Subcutaneous abdominal adipose tissue (tissue), 5 donors: ENCODE measurements at regions not wholly inside any gene's neighbourhood (a gene's known extent, or its start where the extent isn't known, plus 50 kb on each side); places are given as distances from the start of the nearest gene placed in this dataset.
"Not testable (repeated sequence)": the region's sequence is repeated elsewhere in the genome, so short reads cannot be mapped to it uniquely, and the experiment has no call there.

Experiments
- H3K27ac ChIP-seq: one replicate; pipeline ENCODE4 v1.7.0; 2013; ENCODE audit warnings: low read depth, mild to moderate bottlenecking, inconsistent platforms, low read length, moderate library complexity
- H3K27me3 ChIP-seq, 5 donors: one replicate each; pipeline ENCODE4 v1.7.0; 2013; ENCODE audit warnings: low read length in 5 of 5, inconsistent platforms in 1 of 5; ENCODE audit not compliant: control insufficient read depth in 5 of 5, insufficient read depth in 4 of 5
- H3K36me3 ChIP-seq, 5 donors: one replicate each; pipeline ENCODE4 v1.7.0; 2013; ENCODE audit warnings: low read length in 5 of 5; ENCODE audit not compliant: control insufficient read depth in 5 of 5, insufficient read depth in 5 of 5
- H3K4me1 ChIP-seq, 5 donors: one replicate each; pipeline ENCODE4 v1.7.0; 2013; ENCODE audit warnings: low read length in 5 of 5, mild to moderate bottlenecking in 3 of 5, moderate library complexity in 1 of 5; ENCODE audit not compliant: control insufficient read depth in 5 of 5, insufficient read depth in 5 of 5
- H3K4me3 ChIP-seq, 5 donors: one replicate each; pipeline ENCODE4 v1.7.0; 2013; ENCODE audit warnings: low read length in 5 of 5, low read depth in 1 of 5
- H3K9ac ChIP-seq, 5 donors: one replicate each; pipeline ENCODE4 v1.7.0; 2013; ENCODE audit warnings: low read length in 5 of 5, mild to moderate bottlenecking in 4 of 5, moderate library complexity in 3 of 5
- H3K9me3 ChIP-seq, 5 donors: one replicate each; pipeline ENCODE4 v1.7.0; 2013; ENCODE audit warnings: low read length in 5 of 5; ENCODE audit not compliant: control insufficient read depth in 5 of 5
- donor health status: healthy.
- donor health status: healthy.
- donor health status: healthy.
- donor health status: healthy.
- donor health status: healthy.

DNA sequence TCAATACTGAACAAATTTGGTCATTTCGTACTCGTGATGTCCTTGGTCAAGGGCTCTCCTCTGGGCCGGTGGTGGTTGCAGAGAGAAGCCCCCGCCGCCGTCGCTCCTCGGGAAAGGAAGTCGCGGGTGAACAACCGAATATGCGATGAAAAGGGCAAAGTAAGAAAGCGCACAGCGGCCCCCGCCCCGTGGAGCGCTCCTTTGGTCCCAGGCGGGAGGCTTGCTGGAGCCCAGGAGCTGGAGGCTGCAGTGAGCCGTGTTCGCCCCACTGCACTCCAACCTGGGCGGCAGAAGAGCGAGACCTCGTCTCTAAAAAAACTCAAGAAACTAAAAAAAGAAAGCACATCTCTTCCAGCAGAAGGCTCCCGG is 108.4 kb upstream of the LARP1 start:
- no peaks in the 10 kb centered on the region for H3K36me3 ChIP-seq
- H3K9me3 ChIP-seq: peaks cover 0 to 3% (median 0%) of the 10 kb centered on the region in 5 donors
- no peaks in the 10 kb centered on the region for H3K27me3 ChIP-seq
- peaks cover 4 to 22% (median 20%) of the 10 kb centered on the region in 5 donors for H3K4me1 ChIP-seq
- H3K9ac ChIP-seq: peak overlapping the region in 2 of 5 donors; percentile 37 to 61
- H3K27ac ChIP-seq: peak overlapping the region; percentile 37
- H3K4me3 ChIP-seq: peak overlapping the region; percentile 44 to 56 (median 50)

- peaks cover 4 to 22% (median 20%) of the 10 kb centered on the region in 5 donors for H3K4me1 ChIP-seq
- no peaks in the 10 kb centered on the region for H3K27me3 ChIP-seq
- no peaks in the 10 kb centered on the region for H3K36me3 ChIP-seq
- H3K27ac ChIP-seq: no peak overlapping the region
- no peak overlapping the region for H3K4me3 ChIP-seq
- H3K9ac ChIP-seq: no peak overlapping the region
- peaks cover 0 to 3% (median 0%) of the 10 kb centered on the region in 5 donors for H3K9me3 ChIP-seq
These were observed 110.3 kb upstream of the LARP1 start for GRCh38 chr5:154644745-154645411.

DNA sequence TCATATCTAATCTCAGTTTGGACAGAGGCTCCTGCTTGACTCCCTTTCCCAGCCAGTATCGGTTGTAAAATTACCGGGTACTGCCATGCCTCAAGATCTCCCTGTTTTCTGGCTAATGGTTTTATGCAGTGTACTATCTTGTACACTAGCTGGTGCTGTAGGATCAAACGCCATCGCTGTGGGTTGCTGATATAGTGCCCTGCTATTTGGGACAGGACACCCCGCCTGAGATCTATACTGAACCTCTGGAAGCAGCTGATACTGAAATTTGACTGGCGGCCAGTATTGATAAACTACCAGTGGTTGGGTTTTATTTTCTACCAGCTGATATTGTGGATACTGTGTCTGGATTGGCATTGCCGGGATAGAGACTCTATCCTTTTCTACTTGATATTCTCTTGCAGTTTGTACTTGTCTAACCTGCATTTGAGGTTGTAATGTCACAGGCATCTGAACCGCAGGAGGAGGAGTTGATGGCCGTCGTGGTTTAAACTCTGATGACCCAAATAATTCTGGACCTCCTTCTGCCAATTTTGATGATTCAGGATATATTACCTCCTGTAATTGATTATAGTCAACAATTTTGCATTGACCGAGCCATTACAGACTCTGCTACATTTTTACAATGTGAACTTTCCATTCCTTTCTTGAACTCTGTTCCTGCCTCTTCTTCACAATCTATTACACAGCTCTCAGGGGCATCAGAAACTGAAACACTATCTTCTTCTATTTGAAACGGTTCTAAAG is 112.5 kb upstream of the LARP1 start:
- Histone ChIP-seq H3K36me3 (no peaks in the 10 kb centered on the region), H3K4me3 (no peak overlapping the region), H3K27ac (no peak overlapping the region), H3K27me3 (no peaks in the 10 kb centered on the region), H3K4me1 (peaks cover 4 to 12% (median 10%) of the 10 kb centered on the region in 5 donors), H3K9me3 (peaks cover 0 to 3% (median 0%) of the 10 kb centered on the region in 5 donors), H3K9ac (no peak overlapping the region)

DNA sequence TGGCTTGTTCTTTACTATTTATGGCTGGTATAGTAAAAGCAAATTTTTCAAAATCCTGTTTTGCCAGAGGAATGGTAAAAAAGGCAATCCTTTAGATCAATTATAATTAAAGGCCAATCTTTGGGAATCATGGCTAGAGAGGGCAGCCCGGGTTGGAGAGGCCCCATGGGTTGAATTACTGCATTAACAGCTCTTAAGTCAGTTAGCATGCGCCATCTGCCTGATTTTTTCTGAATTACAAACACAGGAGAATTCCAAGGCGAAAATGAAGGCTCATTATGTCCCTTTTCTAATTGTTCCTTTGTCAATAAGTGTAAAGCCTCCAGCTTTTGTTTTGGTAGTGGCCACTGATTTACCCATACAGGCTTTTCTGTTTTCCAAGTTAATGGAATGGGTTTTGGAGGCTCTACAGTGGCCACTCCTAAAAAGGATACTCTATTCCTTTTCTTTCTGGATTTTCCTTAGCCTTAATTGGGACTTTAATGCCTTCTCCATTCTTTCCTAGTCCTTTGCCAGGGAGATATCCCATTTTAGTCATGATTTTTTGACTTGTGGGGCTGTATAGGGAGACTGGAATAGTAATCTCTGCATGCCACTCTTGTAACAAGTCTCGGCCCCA is 114.9 kb upstream of the LARP1 start:
- not testable (repeated sequence) for H3K27me3 ChIP-seq, H3K4me3 ChIP-seq, H3K9me3 ChIP-seq, H3K36me3 ChIP-seq, H3K9ac ChIP-seq, H3K27ac ChIP-seq
- H3K4me1 ChIP-seq: peaks cover 0 to 15% (median 0%) of the 10 kb centered on the region in 5 donors

GRCh38 chr5:154636786-154637185 is 118.4 kb upstream of the LARP1 start:
- H3K4me3 ChIP-seq, H3K36me3 ChIP-seq, H3K27ac ChIP-seq, H3K9ac ChIP-seq, H3K9me3 ChIP-seq, H3K27me3 ChIP-seq: not testable (repeated sequence)
- peaks cover 0 to 15% (median 0%) of the 10 kb centered on the region in 5 donors for H3K4me1 ChIP-seq

DNA sequence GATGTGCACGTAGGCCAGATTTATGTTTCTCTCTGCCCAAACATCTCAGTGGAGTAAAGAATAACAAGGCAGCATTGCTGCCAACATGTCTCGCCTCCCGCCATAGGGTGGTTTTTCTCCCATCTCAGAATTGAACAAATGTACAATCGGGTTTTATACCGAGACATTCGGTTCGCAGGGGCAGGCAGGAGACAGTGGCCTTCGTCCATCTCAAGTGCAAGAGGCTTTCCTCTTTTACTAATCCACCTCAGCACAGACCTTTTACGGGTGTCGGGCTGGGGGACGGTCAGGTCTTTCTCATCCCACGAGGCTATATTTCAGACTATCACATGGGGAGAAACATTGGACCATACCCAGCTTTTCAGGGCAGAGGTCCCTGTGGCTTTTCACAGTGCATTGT is 118.9 kb upstream of the LARP1 start:
- not testable (repeated sequence) for H3K27ac ChIP-seq, H3K9me3 ChIP-seq, H3K27me3 ChIP-seq, H3K9ac ChIP-seq, H3K4me3 ChIP-seq, H3K36me3 ChIP-seq
- peaks cover 0 to 15% (median 0%) of the 10 kb centered on the region in 5 donors for H3K4me1 ChIP-seq

- H3K9me3 ChIP-seq, H3K27me3 ChIP-seq, H3K27ac ChIP-seq, H3K4me3 ChIP-seq, H3K36me3 ChIP-seq, H3K9ac ChIP-seq: not testable (repeated sequence)
- peaks cover 3 to 39% (median 14%) of the 10 kb centered on the region in 5 donors for H3K4me1 ChIP-seq
These were observed 121.4 kb upstream of the LARP1 start for GRCh38 chr5:154633744-154634143.

GRCh38 chr5:154631141-154631540 is 124.0 kb upstream of the LARP1 start:
- Histone ChIP-seq H3K4me3 (no peak overlapping the region), H3K9ac (no peak overlapping the region), H3K27ac (no peak overlapping the region), H3K4me1 (peaks cover 5 to 44% (median 34%) of the 10 kb centered on the region in 5 donors), H3K27me3 (no peaks in the 10 kb centered on the region), H3K9me3 (no peaks in the 10 kb centered on the region), H3K36me3 (no peaks in the 10 kb centered on the region)

GRCh38 chr5:154630410-154630809 is 124.8 kb upstream of the LARP1 start:
- H3K27ac ChIP-seq: peak overlapping the region; percentile 87
- no peak overlapping the region for H3K4me3 ChIP-seq
- H3K36me3 ChIP-seq: no peaks in the 10 kb centered on the region

GRCh38 chr5:154628685-154629084 is 126.5 kb upstream of the LARP1 start:
- no peak overlapping the region for H3K9ac ChIP-seq
- no peaks in the 10 kb centered on the region for H3K27me3 ChIP-seq
- H3K4me3 ChIP-seq: no peak overlapping the region
- no peaks in the 10 kb centered on the region for H3K36me3 ChIP-seq
- peaks cover 7 to 44% (median 34%) of the 10 kb centered on the region in 5 donors for H3K4me1 ChIP-seq
- H3K9me3 ChIP-seq: no peaks in the 10 kb centered on the region
- H3K27ac ChIP-seq: peak overlapping the region; percentile 87

More at GRCh38 chr5:154630410-154630809, 124.8 kb upstream of the LARP1 start:
- Histone ChIP-seq H3K9ac (no peak overlapping the region), H3K27me3 (no peaks in the 10 kb centered on the region), H3K9me3 (no peaks in the 10 kb centered on the region), H3K4me1 (peaks cover 5 to 44% (median 34%) of the 10 kb centered on the region in 5 donors)
